ENCODE measurements at regions not wholly inside any gene's neighbourhood (a gene's known extent, or its start where the extent isn't known, plus 50 kb on each side); places are given as distances from the start of the nearest gene placed in this dataset.

GRCh38 chr20:10946124-10946880 is 272.5 kb upstream of the JAG1 start:
- no peaks in the 10 kb centered on the region for H3K9me3 ChIP-seq (ENCODE audit: control insufficient read depth, insufficient read depth, low read length)
- no peaks in the 10 kb centered on the region for H3K36me3 ChIP-seq (ENCODE audit: insufficient read depth, low read length)
- no peak overlapping the region for H3K9ac ChIP-seq (ENCODE audit: low read depth, low read length)
- peaks cover 7% of the 10 kb centered on the region; the same call in 1 of the 2 replicates for H3K4me1 ChIP-seq (ENCODE audit: insufficient read depth, low read length)

GRCh38 chr20:10947726-10948125 is 273.9 kb upstream of the JAG1 start:
- Histone ChIP-seq H3K36me3 (ENCODE audit: insufficient read depth, low read length) (no peaks in the 10 kb centered on the region), H3K4me1 (ENCODE audit: insufficient read depth, low read length) (peaks cover 7% of the 10 kb centered on the region; the same call in 1 of the 2 replicates), H3K9me3 (ENCODE audit: control insufficient read depth, insufficient read depth, low read length) (no peaks in the 10 kb centered on the region), H3K9ac (ENCODE audit: low read depth, low read length) (no peak overlapping the region)

GRCh38 chr20:10949930-10950783 is 276.4 kb upstream of the JAG1 start:
- Histone ChIP-seq H3K9ac (ENCODE audit: low read depth, low read length) (no peak overlapping the region), H3K4me1 (ENCODE audit: insufficient read depth, low read length) (peaks cover 7% of the 10 kb centered on the region; the same call in 1 of the 2 replicates), H3K36me3 (ENCODE audit: insufficient read depth, low read length) (no peaks in the 10 kb centered on the region), H3K9me3 (ENCODE audit: control insufficient read depth, insufficient read depth, low read length) (no peaks in the 10 kb centered on the region)

GRCh38 chr20:10951216-10951615 is 277.4 kb upstream of the JAG1 start:
- H3K9ac ChIP-seq (ENCODE audit: low read depth, low read length) = no peak overlapping the region
- H3K4me1 ChIP-seq (ENCODE audit: insufficient read depth, low read length) = peaks cover 7% of the 10 kb centered on the region; the same call in 1 of the 2 replicates
- no peaks in the 10 kb centered on the region for H3K9me3 ChIP-seq (ENCODE audit: control insufficient read depth, insufficient read depth, low read length)
- H3K36me3 ChIP-seq (ENCODE audit: insufficient read depth, low read length) = no peaks in the 10 kb centered on the region

- H3K9ac ChIP-seq (ENCODE audit: low read depth, low read length) = no peak overlapping the region
- H3K36me3 ChIP-seq (ENCODE audit: insufficient read depth, low read length) = no peaks in the 10 kb centered on the region
- H3K9me3 ChIP-seq (ENCODE audit: control insufficient read depth, insufficient read depth, low read length) = no peaks in the 10 kb centered on the region
- peaks cover 7% of the 10 kb centered on the region; the same call in 1 of the 2 replicates for H3K4me1 ChIP-seq (ENCODE audit: insufficient read depth, low read length)
These were observed 278.1 kb upstream of the JAG1 start for GRCh38 chr20:10951904-10952303.

GRCh38 chr20:10953437-10953836 is 279.6 kb upstream of the JAG1 start:
- no peaks in the 10 kb centered on the region for H3K9me3 ChIP-seq (ENCODE audit: control insufficient read depth, insufficient read depth, low read length)
- peaks cover 7% of the 10 kb centered on the region; the same call in 1 of the 2 replicates for H3K4me1 ChIP-seq (ENCODE audit: insufficient read depth, low read length)
- H3K9ac ChIP-seq (ENCODE audit: low read depth, low read length) = no peak overlapping the region
- H3K36me3 ChIP-seq (ENCODE audit: insufficient read depth, low read length) = no peaks in the 10 kb centered on the region

GRCh38 chr20:10954137-10954840 is 280.5 kb upstream of the JAG1 start:
- Histone ChIP-seq H3K4me1 (ENCODE audit: insufficient read depth, low read length) (peaks cover 7% of the 10 kb centered on the region; the same call in 1 of the 2 replicates), H3K9me3 (ENCODE audit: control insufficient read depth, insufficient read depth, low read length) (no peaks in the 10 kb centered on the region), H3K36me3 (ENCODE audit: insufficient read depth, low read length) (no peaks in the 10 kb centered on the region), H3K9ac (ENCODE audit: low read depth, low read length) (no peak overlapping the region)

GRCh38 chr20:10954908-10955580 is 281.2 kb upstream of the JAG1 start:
- Histone ChIP-seq H3K36me3 (ENCODE audit: insufficient read depth, low read length) (no peaks in the 10 kb centered on the region), H3K9ac (ENCODE audit: low read depth, low read length) (no peak overlapping the region), H3K4me1 (ENCODE audit: insufficient read depth, low read length) (peaks cover 2% of the 10 kb centered on the region; the same call in 1 of the 2 replicates), H3K9me3 (ENCODE audit: control insufficient read depth, insufficient read depth, low read length) (no peaks in the 10 kb centered on the region)

- Histone ChIP-seq H3K4me1 (ENCODE audit: insufficient read depth, low read length) (no peaks in the 10 kb centered on the region), H3K9ac (ENCODE audit: low read depth, low read length) (no peak overlapping the region), H3K36me3 (ENCODE audit: insufficient read depth, low read length) (no peaks in the 10 kb centered on the region), H3K9me3 (ENCODE audit: control insufficient read depth, insufficient read depth, low read length) (no peaks in the 10 kb centered on the region)
These were observed 284.5 kb upstream of the JAG1 start for GRCh38 chr20:10958279-10958678.

GRCh38 chr20:10960416-10960815 is 286.6 kb upstream of the JAG1 start:
- Histone ChIP-seq H3K4me1 (ENCODE audit: insufficient read depth, low read length) (no peaks in the 10 kb centered on the region), H3K36me3 (ENCODE audit: insufficient read depth, low read length) (no peaks in the 10 kb centered on the region), H3K9me3 (ENCODE audit: control insufficient read depth, insufficient read depth, low read length) (no peaks in the 10 kb centered on the region), H3K9ac (ENCODE audit: low read depth, low read length) (no peak overlapping the region)

GRCh38 chr20:10961651-10962288 is 288.0 kb upstream of the JAG1 start:
- H3K4me1 ChIP-seq (ENCODE audit: insufficient read depth, low read length) = no peaks in the 10 kb centered on the region
- no peaks in the 10 kb centered on the region for H3K9me3 ChIP-seq (ENCODE audit: control insufficient read depth, insufficient read depth, low read length)
- H3K9ac ChIP-seq (ENCODE audit: low read depth, low read length) = no peak overlapping the region
- H3K36me3 ChIP-seq (ENCODE audit: insufficient read depth, low read length) = no peaks in the 10 kb centered on the region

GRCh38 chr20:10962937-10963336 is 289.1 kb upstream of the JAG1 start:
- Histone ChIP-seq H3K9me3 (ENCODE audit: control insufficient read depth, insufficient read depth, low read length) (no peaks in the 10 kb centered on the region), H3K4me1 (ENCODE audit: insufficient read depth, low read length) (no peaks in the 10 kb centered on the region), H3K36me3 (ENCODE audit: insufficient read depth, low read length) (no peaks in the 10 kb centered on the region), H3K9ac (ENCODE audit: low read depth, low read length) (no peak overlapping the region)

- no peak overlapping the region for H3K9ac ChIP-seq (ENCODE audit: low read depth, low read length)
- no peaks in the 10 kb centered on the region for H3K36me3 ChIP-seq (ENCODE audit: insufficient read depth, low read length)
- no peaks in the 10 kb centered on the region for H3K9me3 ChIP-seq (ENCODE audit: control insufficient read depth, insufficient read depth, low read length)
- H3K4me1 ChIP-seq (ENCODE audit: insufficient read depth, low read length) = no peaks in the 10 kb centered on the region
These were observed 290.0 kb upstream of the JAG1 start for GRCh38 chr20:10963717-10964266.
